CD4-positive, alpha-beta T cell treated with Interferon alpha-2 for 1 hour (primary cell): ENCODE measurements at regions not wholly inside any gene's neighbourhood (a gene's known extent, or its start where the extent isn't known, plus 50 kb on each side); places are given as distances from the start of the nearest gene placed in this dataset.

Source experiments
- DNase-seq, 2 donors: peaks; one replicate each; pipeline ENCODE4 v3.0.0-alpha.2; 2020 to 2022

DNA sequence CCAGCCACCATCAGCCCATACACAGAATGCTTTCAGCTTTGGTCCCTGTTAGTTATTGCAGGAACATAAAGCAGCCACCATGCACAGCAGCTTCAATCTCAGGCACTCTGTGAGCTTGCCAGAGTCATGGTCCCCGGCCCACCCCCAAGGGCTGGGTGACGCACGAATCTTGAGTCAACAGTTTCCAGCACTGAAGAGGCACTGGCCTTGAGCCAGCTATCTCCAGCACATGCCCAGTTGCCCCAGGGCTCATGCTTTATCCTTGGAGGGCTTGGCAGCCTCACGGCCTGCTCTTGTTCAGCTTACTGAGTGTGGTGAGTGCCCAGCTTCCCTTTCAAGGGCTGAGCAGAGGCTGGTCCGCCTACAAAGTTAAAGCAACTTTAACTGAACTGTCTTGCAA is 200.7 kb upstream of the RAB4A start:
- DNase-seq = peak in 1 of 2 donors; percentile 50

DNA sequence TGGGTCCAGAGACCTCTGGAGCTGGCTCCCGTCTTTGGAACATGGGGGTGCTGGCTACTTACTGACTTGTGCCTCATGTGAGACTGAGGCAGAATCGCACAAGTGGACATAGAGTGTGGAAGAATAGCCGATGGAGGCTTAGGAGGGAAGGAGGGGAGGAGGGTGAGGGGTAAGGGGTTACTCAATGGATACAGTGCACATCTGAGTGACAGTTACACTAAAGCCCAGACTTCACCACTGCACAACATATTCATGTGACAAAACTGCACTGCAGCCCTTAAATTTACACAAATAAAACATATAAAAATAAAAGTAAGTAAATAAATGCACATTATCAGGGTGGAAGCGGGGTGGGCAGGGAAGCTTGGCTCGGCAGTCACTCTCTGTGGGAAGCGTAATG is 197.7 kb upstream of the RAB4A start:
- no peak for DNase-seq

DNA sequence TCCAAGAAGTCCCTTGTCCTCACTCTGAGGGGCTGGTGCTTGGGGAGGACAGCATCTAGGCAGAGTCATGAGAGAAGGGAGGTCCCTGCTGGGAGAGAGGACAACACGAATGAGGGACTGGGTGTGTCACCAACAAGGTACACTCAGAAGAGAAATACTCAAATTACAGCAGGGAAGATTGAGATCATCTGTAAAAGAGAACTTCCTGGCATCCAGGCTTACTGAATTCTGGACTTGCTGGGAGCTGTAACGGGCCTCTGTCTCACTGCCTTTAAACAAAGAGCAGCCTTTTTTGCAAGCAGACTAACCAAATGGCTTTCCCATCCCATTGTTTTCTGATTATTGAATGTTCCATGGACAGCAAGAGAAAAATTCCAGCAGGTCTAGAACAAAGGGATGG is 195.7 kb upstream of the RAB4A start:
- no peak for DNase-seq

DNA sequence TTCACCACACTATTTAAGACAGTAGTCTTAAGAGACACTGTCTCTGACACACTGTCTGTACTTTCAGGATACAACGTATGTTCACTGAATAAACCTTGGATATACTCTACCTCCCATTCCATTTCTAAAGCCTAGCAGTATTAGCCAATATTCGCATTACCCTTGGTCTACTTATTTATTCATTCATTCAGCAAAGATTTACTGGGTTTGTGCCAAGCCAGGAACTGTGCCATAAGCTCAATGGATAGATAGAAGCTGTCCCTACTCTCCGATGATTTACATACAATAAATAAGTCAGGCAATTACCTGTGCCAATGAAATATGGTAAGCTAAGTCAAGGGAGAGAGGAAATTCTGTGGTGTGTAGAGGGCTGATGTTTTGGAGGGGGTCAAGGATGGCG is 195.2 kb upstream of the RAB4A start:
- DNase-seq = no peak

DNA sequence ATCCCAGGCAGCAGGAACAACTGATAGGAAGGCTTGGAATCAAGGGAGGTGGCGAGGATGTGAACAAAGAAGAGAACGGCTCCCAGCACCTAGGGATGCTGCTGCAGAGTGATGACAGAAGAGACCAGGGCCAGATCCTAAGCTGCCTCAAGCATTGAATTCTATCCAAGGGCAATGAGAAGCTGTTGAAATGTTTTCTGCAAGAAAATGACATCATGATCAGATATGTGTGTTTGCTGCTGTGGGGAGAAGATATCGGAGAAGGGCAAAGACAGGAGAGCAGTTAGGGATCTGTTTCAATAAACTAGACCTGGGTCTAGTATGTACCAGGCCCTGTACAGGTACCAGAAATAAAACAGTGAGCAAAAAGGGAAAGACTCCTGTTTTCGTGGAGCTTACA is 194.7 kb upstream of the RAB4A start:
- DNase-seq = no peak

DNA sequence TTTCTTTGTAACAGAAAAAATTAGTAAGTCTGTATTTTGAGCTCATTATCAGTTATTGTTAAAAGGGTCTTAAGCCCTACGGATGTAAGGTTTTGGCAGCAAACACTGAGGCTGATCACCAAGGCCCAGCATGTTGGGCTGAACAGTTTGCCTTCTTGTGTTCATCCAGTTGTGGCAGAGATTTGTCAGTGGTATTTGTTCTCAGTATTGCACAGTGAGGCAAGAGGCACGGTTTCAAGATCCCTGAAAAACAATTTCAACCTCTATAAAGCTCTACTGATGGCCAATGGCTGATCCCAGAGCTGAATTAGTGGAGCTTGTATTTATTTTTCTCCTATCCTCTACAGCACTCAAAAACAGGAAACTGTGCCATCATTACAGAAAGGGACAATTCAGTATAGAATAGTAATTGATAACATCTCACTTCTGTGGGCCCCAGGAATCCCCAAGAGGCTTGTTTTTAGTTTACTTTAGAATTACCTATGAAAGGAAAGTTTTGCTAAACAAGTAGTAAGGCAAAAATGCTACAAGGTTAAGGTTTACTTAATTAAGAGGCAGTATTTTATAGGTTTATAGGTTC is 191.8 kb upstream of the RAB4A start:
- no peak for DNase-seq

DNA sequence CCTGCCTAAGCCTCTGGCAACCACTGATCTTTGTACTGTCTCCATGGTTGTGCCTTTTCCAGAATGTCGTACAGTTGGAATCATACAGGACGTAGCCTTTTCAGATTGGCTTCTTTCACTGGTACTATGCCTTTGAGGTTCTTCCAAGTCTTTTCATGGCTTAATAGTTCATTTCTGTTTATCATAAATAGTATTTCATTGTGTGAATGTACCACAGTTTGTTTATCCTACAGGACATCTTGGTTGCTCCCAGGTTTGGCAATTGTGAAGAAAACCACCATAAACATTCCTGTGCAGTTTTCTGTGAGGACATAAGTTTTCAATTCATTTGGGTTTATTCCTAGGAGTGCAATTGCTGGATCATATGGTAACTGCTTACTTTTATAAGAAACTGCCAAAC is 190.6 kb upstream of the RAB4A start:
- no peak for DNase-seq

DNA sequence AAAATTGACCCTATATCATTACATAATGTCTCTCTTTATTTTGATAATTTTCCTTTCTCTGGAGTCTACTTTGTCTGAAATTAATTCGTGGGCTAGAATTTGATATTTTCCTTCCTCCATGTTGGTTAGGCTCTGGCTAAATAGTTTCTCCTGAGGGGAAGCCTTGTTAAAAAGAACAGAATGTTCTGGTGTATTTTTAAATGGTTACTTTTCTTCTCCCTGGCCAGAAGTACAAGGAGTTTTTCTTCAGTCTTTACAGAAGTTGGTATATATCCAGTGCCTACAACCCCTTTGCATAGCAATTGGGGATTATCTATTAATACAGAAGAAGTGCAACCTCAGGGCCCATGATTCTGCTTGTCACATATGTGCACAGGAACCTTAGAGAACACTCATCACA is 185.6 kb upstream of the RAB4A start:
- no peak for DNase-seq

DNA sequence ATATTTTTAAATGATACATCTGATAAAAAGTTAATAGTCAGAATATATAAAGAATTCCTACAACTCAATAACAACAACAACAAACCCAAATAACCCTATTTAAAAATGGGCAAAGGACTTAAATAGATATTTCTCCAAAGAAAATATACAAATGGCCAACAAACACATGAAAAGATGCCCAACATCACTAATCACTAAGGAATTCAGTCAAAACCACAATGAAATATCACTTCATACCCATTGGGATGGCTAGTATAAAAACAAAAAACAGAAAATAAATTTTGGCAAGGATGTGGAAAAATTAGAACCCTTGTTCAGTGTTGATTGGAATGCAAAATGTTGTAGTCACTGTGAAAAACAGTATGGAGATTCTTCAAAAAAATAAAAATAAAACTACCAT is 184.8 kb upstream of the RAB4A start:
- no peak for DNase-seq

DNA sequence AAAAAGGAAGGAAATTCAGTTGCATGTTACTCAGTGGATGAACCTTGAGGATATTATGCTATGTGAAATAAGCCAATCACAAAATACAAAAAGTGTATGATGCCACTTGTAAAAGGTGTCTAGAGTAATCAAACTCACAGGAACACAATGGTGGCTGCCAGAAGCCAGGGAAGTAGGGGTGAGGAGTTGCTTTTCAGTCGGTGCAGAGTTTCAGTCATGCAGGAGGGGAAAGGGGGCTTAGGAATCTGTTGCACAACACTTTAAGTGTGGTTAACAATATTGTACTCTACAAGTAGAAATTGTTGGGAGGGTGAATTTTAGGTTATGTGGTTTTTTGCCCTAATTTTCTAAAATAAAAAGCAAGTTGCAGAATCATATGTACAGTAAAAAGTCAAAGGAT is 184.2 kb upstream of the RAB4A start:
- DNase-seq = no peak

DNA sequence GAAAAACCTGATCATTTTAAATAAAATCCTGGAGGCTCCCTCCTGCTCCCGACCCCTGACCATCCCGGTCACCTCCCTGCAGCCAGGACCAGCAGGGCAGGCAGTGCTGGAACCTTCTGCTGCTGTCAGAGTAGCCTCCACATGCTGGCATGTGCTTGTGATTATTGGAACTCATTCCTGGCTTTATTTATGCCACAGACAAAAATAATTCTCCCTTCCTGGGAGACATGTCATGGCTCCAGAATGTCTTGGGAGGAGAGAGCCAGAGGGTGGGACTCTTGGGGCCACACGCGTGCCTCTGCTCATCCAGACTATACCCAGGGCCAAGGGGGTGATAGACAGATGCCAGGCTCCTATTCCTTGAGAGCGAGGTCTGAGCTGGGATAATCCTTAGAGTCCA is 183.6 kb upstream of the RAB4A start:
- DNase-seq = no peak

DNA sequence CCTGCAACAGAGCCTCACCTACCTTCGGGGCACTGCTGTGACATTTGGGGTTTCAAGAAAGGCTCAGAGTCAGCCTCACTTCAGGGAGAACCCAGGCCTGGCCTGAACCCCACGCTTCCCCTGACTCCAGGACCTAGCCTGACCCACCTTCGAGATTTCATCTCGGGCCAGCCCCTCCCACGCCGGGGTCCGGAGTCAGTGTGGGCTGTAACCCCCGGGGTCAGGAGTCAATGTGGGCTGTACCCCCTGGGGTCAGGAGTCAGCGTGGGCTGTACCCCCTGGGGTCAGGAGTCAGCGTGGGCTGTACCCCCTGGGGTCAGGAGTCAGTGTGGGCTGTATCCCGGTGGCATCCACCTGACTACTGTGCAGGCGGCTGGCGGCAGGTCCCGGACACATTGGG is 183.0 kb upstream of the RAB4A start:
- DNase-seq = no peak

DNA sequence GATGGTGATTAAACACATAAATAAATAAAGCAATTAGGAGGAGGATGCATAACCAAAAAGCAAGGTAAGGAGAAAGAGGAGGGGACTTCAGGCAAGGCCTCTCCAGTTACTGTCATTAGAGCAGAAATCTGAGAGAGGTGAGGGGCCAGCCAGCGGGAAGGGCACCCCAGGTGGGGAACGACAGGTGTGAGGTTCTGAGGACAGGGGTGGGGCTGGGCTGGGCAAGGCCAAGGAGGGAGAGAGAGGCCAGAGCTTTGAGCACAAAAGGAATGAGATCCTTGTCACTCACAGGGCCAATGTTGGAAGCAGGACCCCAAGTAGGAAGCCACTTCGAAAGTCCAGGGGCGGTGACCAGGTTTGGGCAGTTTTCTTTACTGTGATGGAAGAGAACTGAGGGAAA is 182.2 kb upstream of the RAB4A start:
- DNase-seq = no peak

DNA sequence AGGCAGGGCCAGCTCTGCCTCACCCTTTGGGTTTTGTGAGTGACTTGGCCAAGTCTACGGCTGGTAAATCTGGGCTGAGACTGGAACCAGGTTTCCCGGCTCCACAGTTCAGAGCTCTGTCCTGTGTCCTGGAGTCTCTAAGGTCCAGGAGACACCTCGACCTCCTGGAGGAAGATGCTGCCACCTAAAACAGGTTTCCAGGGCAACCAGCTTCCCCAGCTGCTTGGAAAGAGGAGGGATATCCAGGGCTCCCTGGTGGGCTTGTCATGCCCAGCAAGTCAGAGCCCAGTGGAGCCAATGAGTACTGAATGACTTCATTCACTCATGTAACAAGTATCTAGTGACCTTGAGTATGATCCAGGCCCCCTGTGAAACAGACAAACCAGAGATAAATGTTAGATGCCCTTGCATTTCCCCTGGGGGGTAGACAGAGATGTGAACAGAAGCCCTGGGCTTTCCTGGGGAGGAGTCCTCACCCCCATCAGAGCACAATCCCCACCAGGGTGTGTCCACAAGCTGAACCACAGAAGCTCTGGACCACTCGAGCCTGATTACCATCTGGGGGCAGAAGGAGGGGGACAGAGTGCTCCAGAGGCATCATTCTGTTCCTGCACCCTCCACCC is 181.2 kb upstream of the RAB4A start:
- DNase-seq = no peak

DNA sequence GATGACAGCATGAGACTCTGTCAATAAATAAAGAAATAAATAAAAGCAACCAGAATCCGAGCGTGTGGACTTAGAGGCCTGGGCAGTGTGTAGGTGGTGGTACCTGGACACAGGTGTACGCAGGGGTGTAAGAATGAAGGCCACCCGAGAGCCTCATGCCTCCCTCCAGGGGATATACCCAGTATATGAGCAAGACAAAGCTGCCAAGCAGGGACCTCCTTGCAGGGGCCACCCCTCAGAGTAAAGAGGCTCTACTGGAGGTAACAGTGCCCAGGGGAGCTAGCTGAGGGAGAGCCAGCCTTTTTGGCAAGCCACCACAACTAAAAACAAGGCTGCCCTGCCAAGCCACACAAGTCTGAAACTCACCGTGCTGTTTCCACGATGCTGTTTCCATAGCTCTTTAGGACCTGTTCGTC is 179.2 kb upstream of the RAB4A start:
- no peak for DNase-seq

DNA sequence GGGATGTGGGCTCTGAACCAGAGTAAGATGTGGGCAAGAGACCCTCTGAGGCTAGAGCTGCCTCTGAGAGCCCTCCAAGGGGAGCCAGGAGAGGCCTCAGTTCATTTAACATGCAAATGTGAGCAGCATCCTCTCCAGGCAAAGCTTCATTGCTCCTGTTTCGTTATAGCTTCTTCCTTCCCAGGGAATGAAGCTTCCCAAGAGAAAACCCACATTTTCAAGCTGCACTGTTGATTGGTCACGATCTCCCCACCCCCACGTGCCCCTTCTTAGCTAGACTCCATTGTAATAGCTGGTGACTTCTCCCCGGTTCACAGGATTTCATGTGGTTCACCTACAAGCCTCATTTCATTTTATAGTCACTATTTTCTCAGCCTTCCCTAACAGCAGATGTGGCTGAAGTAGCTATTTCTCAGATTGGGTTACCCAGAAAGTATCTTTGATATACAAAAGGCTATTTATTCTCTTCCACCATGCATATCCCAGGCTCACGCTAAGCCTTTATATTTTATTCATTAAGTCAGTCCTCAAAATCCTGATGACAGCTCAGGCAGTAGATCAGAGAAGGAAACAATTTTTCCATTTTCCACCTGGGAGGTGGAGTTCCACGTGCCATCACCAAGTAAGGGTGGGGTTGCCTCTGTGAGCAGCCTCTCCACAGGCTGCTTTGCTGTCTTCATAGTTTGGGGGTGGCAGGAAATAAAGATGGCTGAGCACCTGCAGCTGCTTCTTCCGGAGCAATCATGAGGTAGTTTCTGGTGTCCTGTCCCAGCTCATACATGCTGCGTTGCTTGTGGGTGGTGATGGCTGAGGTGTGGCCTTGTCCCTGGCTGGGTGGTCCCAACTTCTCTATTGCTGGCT is 178.3 kb upstream of the RAB4A start:
- DNase-seq = no peak

DNA sequence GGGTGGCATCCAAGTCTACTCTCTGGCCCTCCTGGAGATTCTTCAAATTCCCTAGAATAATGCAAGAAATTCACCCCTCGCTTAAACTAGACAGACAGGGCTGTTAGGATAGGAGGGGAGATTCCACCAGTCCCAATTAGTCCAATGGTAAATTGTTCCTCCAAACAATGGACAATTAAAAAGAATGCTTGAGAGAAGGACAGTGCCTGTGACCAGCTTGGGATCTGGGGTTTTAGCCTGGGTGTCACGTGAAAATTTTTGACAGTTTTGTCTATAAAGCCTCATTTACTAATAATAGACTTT is 177.7 kb upstream of the RAB4A start:
- DNase-seq = no peak

DNA sequence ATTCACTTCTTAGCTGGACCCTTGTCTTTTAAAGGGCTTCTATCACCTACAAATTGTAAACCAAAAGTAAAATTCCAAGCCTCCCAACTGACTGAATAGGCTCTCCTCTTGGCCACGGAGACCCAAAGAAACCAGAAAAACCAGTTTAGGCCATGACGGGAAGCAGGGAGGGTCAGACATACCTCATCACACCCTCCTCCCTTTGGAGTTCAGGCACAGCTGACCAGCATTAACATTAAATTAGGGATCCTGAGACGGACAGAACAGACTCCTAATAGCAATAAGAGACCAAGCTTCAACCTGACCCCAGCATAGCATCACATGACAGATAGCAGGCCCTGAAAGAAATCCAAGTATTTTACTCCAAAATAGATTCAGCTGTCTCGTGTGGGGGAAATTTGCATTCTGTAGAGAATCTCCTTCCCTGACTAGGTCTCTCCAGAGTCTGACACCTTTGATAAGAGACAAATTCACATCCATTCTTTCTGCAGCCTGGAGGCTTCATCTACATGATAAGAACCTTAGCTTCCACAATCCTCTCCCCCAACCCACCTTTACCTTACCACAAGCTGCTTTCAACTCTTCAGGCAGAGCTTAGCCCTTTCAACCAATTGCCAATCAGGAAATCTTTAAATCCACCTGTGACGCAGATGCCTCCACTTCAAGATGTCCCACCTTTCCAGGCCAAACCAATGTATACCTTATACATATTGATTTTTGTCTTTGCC is 177.1 kb upstream of the RAB4A start:
- DNase-seq = no peak

DNA sequence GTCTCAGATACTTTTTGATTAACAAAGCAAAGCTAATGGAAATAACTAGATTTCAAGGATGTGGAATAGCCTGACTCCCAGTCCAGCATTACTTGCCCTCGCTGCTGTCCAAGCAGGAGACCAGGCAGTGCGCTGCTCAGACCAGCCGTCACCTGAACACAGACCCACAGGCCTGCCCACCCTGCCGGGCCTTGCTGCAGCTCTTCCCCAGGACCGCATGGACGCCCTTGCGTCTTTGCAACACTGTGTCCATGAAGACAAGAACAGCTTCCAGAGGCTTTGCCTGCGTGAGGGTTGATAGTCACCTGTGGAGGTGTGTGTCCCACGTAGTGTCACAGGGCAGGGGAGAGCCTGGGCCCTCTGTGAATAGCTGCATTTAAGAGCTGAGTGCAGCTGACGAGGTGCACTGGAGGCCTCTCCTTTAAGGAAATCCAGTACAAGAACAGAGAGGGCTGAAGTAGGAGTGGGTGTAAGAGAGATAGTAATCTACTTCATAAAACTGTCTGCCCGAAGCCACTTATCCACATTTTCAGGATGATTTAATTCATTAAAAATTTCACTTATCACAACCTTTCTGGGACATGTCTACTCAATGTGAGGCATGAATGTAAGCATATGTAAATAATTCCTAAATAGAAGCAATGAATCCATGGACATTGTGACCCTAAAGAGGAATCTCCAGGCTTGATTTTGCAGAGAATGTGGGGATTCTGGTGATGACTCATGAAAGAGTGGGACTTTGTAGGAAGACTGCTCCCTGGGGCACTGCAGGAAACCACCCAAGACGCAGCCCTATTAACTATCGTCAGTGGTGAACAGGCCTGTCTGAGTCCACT is 176.2 kb upstream of the RAB4A start:
- DNase-seq = no peak

DNA sequence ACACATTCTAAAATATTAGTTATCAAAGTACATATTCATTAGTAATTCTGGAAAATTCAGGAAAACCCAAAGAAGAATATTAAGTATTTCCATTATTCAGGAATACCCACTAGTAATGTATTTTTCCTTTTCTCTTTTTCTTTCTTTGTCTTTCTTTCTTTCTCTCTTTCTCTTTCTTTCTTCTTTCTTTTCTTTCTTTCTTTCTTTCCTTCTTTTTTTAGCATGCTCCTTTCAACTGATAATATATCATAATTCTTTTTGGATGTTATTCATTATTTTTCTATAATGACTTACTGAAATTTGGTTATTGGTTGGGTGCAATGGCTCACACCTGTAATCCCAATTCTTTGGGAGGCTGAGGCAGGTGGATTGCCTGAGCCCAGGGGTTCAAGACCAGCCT is 175.6 kb upstream of the RAB4A start:
- DNase-seq = no peak

DNA sequence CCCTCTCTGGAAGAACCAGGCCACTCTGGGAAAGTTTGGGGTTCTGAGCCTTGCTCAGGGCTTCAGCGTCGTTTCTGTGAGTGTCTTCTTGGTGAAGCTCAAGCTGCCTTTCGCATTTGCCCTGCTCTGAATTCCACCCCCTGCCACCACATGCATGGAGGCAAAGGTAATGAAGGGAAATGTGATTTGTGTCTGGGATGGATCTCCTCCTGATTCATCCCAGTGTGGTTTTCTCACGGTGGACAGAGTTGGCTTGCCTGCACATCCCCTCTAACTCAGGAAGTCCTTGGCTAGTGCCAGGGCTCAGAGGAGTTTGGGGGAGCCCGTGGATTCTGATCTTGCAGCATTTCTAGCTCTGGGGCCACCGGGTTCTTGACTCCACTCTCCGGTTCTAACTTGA is 173.6 kb upstream of the RAB4A start:
- no peak for DNase-seq

DNA sequence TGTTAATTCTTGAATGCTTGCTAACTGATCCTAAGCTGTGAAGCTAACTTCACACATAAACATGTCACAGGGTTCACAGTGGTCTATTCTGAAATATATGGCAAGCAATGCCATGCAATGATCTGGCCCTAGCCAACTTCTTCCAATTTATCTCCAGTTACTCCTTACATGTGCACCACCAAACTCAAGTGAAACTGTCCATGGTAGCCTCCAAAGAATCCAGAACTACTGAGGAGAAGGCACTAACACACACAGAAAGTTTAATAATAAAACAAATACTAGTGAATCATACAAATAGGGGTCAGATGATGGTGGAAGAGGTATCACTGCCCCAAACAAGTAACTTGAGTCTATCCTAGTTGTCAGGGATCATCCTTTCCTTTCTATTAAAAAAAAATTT is 172.6 kb upstream of the RAB4A start:
- DNase-seq = no peak
